Glutamatergic neuron (in vitro differentiated cells): ENCODE measurements at regions not wholly inside any gene's neighbourhood (a gene's known extent, or its start where the extent isn't known, plus 50 kb on each side); places are given as distances from the start of the nearest gene placed in this dataset.
A peak's percentile ranks its signal among the peaks of the same experiment; 100 is the strongest.

Experiments used
- DNase-seq: peaks from one replicate; pipeline ENCODE4 v3.0.0; 2022
- H3K27ac Mint-ChIP-seq: one replicate; pipeline ENCODE4 v1.8.0; 2020; ENCODE audit warnings: mild to moderate bottlenecking, mixed read lengths, inconsistent platforms; ENCODE audit not compliant: unreplicated experiment
- H3K27me3 Mint-ChIP-seq: one replicate; pipeline ENCODE4 v1.8.0; 2020; ENCODE audit warnings: mild to moderate bottlenecking, moderate library complexity, mixed read lengths, inconsistent platforms; ENCODE audit not compliant: unreplicated experiment
- H3K36me3 Mint-ChIP-seq: one replicate; pipeline ENCODE4 v1.8.0; 2020; ENCODE audit warnings: mild to moderate bottlenecking, mixed read lengths, inconsistent platforms; ENCODE audit not compliant: unreplicated experiment
- H3K4me1 Mint-ChIP-seq: one replicate; pipeline ENCODE4 v1.8.0; 2020; ENCODE audit warnings: mild to moderate bottlenecking, low read depth, mixed read lengths, inconsistent platforms; ENCODE audit not compliant: unreplicated experiment
- H3K4me3 Mint-ChIP-seq: one replicate; pipeline ENCODE4 v1.8.0; 2020; ENCODE audit warnings: mild to moderate bottlenecking, mixed read lengths, inconsistent platforms; ENCODE audit not compliant: unreplicated experiment
- H3K9me3 Mint-ChIP-seq: one replicate; pipeline ENCODE4 v1.8.0; 2020; ENCODE audit warnings: mild to moderate bottlenecking, moderate library complexity, mixed read lengths, inconsistent platforms; ENCODE audit not compliant: unreplicated experiment
- TF ChIP-seq, protein P1 (sequence below): fragments of 200-600 bp; sonication (generic); IDR thresholded peaks from one replicate; pipeline ENCODE4 v1.5.0; 2021; ENCODE audit not compliant: partially characterized antibody, unreplicated experiment

GRCh38 chr12:46131732-46132469 lies 136.9 kb downstream of the SLC38A1 start:
- Mint-ChIP-seq H3K36me3 (no peaks in the 10 kb centered on the region), H3K4me1 (peaks cover 2% of the 10 kb centered on the region), H3K4me3 (no peak overlapping the region), H3K27ac (no peak overlapping the region), H3K27me3 (no peaks in the 10 kb centered on the region), H3K9me3 (no peaks in the 10 kb centered on the region)
- TF ChIP-seq, protein P1, sequence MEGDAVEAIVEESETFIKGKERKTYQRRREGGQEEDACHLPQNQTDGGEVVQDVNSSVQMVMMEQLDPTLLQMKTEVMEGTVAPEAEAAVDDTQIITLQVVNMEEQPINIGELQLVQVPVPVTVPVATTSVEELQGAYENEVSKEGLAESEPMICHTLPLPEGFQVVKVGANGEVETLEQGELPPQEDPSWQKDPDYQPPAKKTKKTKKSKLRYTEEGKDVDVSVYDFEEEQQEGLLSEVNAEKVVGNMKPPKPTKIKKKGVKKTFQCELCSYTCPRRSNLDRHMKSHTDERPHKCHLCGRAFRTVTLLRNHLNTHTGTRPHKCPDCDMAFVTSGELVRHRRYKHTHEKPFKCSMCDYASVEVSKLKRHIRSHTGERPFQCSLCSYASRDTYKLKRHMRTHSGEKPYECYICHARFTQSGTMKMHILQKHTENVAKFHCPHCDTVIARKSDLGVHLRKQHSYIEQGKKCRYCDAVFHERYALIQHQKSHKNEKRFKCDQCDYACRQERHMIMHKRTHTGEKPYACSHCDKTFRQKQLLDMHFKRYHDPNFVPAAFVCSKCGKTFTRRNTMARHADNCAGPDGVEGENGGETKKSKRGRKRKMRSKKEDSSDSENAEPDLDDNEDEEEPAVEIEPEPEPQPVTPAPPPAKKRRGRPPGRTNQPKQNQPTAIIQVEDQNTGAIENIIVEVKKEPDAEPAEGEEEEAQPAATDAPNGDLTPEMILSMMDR: no peak
- no peak for DNase-seq

DNA sequence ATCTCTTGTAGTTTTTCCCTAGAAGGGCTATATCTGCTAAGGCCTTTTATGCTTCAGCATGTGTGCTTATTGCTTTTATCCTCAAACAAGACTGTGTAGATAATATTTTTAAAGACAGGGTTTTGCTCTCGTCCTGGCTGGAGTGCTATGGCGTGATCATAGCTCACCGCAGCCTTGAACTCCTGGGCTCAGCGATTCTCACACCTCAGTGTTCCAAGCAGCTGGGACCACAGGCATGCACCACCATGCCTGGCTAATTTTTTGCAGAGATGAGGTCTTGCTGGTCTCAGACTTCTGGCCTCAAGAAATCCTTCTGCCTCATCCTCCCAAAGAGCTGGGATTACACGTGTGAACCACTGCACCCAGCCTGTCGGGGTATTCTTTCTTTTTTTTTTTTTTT lies 137.3 kb upstream of the SCAF11 start:
- peaks cover 2% of the 10 kb centered on the region for H3K9me3 Mint-ChIP-seq

DNA sequence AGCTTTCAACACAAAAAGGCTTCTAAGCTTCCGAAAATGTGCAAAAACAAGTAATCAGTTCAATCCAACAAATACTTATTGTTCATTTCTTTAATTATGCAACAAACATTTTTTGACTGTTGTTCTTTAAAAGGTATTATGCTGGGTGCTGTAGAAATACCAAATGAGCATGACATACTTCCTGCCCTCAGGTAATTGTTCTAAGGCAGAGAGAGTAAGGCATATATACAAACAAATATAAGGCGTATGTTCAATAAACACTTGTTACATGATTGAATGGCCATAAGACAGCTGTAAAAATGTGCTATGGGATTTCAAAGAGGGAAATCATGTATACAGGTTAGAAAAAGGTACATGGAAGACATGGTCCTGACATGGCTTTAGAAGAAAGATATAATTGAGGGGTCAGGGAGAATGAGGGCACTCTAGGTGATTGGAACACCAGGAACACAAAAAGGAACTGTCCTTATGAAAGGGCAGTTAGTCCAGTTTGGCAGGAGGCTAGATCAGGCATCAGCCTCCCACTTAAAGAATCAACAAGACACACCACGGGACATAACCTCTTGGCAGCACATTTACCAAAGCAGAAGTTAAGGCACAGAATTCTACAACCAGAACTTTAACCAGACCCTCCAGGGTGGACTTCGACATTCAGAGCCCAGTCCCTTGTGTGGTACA lies 135.8 kb upstream of the SCAF11 start:
- TF ChIP-seq, protein P1: no peak
- no peak overlapping the region for H3K27ac Mint-ChIP-seq
- H3K27me3 Mint-ChIP-seq: peaks cover 3% of the 10 kb centered on the region
- H3K4me3 Mint-ChIP-seq: no peak overlapping the region
- H3K4me1 Mint-ChIP-seq: no peaks in the 10 kb centered on the region
- no peak for DNase-seq
- H3K9me3 Mint-ChIP-seq: peaks cover 2% of the 10 kb centered on the region
- H3K36me3 Mint-ChIP-seq: no peaks in the 10 kb centered on the region

More for the DNA sequence above, 137.3 kb upstream of the SCAF11 start:
- Mint-ChIP-seq H3K4me1 (no peaks in the 10 kb centered on the region), H3K4me3 (no peak overlapping the region), H3K27me3 (peaks cover 3% of the 10 kb centered on the region), H3K36me3 (no peaks in the 10 kb centered on the region), H3K27ac (no peak overlapping the region)
- TF ChIP-seq, protein P1: no peak
- no peak for DNase-seq

DNA sequence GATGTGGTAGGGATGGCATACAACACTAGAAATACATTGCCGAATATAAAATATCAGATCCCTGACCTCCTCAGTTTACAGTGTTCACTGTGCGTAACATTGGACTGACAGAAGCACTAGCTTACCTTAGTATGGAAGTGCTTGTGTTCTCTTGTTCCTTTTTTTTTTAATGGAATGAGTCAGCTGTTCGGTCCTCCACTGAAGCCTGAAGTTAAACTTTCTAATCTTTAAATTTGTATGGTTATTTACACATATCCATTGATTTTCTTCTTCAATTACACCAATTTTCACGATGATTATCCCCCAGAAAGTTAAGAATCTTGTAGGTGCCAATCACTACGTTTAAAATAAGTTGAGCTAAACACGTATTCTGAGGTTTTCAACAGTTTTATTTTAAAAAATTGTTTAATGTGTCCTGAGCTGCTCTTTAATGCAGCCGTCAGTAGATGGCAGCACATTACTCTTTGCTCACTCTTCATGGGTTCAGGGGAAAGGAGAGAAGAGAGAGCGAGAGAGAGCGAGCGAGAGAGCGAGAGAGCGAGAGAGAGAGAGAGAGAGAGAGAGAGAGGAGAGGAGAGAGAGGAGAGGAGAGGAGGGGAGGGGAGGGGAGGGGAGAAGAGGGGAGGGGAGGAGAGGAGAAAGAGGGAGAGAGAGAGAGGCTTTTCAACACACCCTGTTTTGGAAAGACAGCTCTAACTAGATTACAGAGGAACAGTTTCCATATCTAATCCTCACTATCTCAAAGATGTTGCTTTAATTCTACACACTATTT lies 134.7 kb upstream of the SCAF11 start:
- Mint-ChIP-seq H3K4me1 (no peaks in the 10 kb centered on the region), H3K36me3 (no peaks in the 10 kb centered on the region), H3K27me3 (peaks cover 3% of the 10 kb centered on the region), H3K9me3 (peaks cover 2% of the 10 kb centered on the region), H3K27ac (no peak overlapping the region), H3K4me3 (no peak overlapping the region)
- DNase-seq: peak; percentile 25
- TF ChIP-seq, protein P1: peak; percentile 42
